HL-60 (cell line): ENCODE measurements at regions not wholly inside any gene's neighbourhood (a gene's known extent, or its start where the extent isn't known, plus 50 kb on each side); places are given as distances from the start of the nearest gene placed in this dataset.

Source experiments
- GABPA ChIP-seq: IDR thresholded peaks from 2 replicates; pipeline ENCODE4 v1.6.1; 2012; ENCODE audit warnings: low read depth
- SPI1 ChIP-seq: IDR thresholded peaks from 2 replicates; pipeline ENCODE4 v1.6.1; 2012; ENCODE audit warnings: low read depth, mild to moderate bottlenecking, borderline replicate concordance
- TF ChIP-seq, protein P1 (sequence below): IDR thresholded peaks from one replicate; pipeline ENCODE4 v1.5.1; 2011; ENCODE audit warnings: low read length, control low read depth, inconsistent platforms; ENCODE audit not compliant: insufficient read depth
- TF ChIP-seq, protein P2 (sequence below): IDR thresholded peaks from 2 replicates; pipeline ENCODE4 v1.6.1; 2012; ENCODE audit warnings: low read depth; ENCODE audit not compliant: insufficient replicate concordance

DNA sequence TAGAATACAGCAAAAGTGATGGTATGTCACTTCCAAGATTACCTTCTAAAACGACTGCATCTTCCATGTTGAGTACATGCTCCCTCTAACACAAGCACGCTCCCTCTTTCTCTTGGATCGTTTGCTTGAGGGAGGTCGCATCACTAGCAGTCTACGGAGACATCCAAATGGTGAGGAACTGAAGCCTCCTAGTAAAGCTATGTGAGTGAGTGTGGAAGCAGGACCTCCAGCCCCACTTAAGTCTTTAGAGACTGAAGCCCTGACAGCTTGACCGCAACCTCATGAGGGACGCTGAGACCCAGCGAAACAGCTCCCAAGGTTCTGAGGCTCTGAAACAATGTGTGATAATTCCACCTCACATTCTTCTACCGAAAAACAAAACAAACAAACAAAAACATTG lies 486.7 kb upstream of the GCFC2 start:
- TF ChIP-seq, protein P1, sequence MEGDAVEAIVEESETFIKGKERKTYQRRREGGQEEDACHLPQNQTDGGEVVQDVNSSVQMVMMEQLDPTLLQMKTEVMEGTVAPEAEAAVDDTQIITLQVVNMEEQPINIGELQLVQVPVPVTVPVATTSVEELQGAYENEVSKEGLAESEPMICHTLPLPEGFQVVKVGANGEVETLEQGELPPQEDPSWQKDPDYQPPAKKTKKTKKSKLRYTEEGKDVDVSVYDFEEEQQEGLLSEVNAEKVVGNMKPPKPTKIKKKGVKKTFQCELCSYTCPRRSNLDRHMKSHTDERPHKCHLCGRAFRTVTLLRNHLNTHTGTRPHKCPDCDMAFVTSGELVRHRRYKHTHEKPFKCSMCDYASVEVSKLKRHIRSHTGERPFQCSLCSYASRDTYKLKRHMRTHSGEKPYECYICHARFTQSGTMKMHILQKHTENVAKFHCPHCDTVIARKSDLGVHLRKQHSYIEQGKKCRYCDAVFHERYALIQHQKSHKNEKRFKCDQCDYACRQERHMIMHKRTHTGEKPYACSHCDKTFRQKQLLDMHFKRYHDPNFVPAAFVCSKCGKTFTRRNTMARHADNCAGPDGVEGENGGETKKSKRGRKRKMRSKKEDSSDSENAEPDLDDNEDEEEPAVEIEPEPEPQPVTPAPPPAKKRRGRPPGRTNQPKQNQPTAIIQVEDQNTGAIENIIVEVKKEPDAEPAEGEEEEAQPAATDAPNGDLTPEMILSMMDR, result no peak
- TF ChIP-seq SPI1 (no peak), GABPA (no peak)
- TF ChIP-seq, protein P2, sequence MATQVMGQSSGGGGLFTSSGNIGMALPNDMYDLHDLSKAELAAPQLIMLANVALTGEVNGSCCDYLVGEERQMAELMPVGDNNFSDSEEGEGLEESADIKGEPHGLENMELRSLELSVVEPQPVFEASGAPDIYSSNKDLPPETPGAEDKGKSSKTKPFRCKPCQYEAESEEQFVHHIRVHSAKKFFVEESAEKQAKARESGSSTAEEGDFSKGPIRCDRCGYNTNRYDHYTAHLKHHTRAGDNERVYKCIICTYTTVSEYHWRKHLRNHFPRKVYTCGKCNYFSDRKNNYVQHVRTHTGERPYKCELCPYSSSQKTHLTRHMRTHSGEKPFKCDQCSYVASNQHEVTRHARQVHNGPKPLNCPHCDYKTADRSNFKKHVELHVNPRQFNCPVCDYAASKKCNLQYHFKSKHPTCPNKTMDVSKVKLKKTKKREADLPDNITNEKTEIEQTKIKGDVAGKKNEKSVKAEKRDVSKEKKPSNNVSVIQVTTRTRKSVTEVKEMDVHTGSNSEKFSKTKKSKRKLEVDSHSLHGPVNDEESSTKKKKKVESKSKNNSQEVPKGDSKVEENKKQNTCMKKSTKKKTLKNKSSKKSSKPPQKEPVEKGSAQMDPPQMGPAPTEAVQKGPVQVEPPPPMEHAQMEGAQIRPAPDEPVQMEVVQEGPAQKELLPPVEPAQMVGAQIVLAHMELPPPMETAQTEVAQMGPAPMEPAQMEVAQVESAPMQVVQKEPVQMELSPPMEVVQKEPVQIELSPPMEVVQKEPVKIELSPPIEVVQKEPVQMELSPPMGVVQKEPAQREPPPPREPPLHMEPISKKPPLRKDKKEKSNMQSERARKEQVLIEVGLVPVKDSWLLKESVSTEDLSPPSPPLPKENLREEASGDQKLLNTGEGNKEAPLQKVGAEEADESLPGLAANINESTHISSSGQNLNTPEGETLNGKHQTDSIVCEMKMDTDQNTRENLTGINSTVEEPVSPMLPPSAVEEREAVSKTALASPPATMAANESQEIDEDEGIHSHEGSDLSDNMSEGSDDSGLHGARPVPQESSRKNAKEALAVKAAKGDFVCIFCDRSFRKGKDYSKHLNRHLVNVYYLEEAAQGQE, result no peak
